ENCODE measurements at regions not wholly inside any gene's neighbourhood (a gene's known extent, or its start where the extent isn't known, plus 50 kb on each side); places are given as distances from the start of the nearest gene placed in this dataset.

DNA sequence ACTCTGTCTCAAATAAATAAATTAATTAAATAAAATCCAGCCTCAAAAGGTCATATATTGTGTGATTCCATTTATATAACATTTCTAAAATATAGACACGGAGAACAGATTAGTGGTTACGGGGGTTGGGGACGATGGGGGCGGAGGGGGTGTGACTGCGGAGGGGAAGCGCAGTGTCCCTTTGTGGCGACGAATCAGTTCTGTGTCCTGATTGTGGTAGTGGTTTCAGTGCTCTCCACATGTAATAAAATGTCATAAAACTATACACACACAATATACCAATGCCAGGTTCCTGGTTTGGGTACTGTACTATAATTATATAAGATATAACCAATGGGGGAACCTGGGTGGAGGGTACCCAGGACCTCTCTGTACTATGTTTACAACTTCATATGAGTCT is 186.4 kb downstream of the ANAPC1 start:
- DNase-seq (no peak), ATAC-seq (ENCODE audit: low read depth) (no peak)
- H3K36me3 ChIP-seq (ENCODE audit: control insufficient read depth, insufficient read depth, low read length): no peaks in the 10 kb centered on the region
- no peak overlapping the region for H2AK9ac ChIP-seq (replicated peaks; ENCODE audit: low read depth, low read length, poor library complexity)
- TF ChIP-seq NFE2L2 (IDR thresholded peaks at IDR 0.05; ENCODE audit: low read depth, low read length): no peak
- TF ChIP-seq FOS (IDR thresholded peaks at IDR 0.05; ENCODE audit: low read depth, low read length): no peak
- TF ChIP-seq, protein P1, sequence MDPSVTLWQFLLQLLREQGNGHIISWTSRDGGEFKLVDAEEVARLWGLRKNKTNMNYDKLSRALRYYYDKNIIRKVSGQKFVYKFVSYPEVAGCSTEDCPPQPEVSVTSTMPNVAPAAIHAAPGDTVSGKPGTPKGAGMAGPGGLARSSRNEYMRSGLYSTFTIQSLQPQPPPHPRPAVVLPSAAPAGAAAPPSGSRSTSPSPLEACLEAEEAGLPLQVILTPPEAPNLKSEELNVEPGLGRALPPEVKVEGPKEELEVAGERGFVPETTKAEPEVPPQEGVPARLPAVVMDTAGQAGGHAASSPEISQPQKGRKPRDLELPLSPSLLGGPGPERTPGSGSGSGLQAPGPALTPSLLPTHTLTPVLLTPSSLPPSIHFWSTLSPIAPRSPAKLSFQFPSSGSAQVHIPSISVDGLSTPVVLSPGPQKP (IDR thresholded peaks at IDR 0.05; ENCODE audit: borderline replicate concordance, low read depth, low read length): no peak
- no peak for TF ChIP-seq RCOR1 (IDR thresholded peaks at IDR 0.05; ENCODE audit: insufficient replicate concordance, low read length)
- no peak for TF ChIP-seq SMC3 (IDR thresholded peaks at IDR 0.05; ENCODE audit: low read depth, low read length)
- TF ChIP-seq POLR2A (IDR thresholded peaks at IDR 0.05; ENCODE audit: low read depth, low read length): no peak
- TF ChIP-seq RAD21 (IDR thresholded peaks at IDR 0.05; ENCODE audit: low read length): no peak
- TF ChIP-seq MAFK (IDR thresholded peaks at IDR 0.05; ENCODE audit: low read depth, low read length): no peak
- TF ChIP-seq CEBPB (IDR thresholded peaks at IDR 0.05; ENCODE audit: low read depth, low read length): no peak
- no peak for TF ChIP-seq BHLHE40 (IDR thresholded peaks at IDR 0.05; ENCODE audit: low read depth, low read length)
- TF ChIP-seq, protein P2, sequence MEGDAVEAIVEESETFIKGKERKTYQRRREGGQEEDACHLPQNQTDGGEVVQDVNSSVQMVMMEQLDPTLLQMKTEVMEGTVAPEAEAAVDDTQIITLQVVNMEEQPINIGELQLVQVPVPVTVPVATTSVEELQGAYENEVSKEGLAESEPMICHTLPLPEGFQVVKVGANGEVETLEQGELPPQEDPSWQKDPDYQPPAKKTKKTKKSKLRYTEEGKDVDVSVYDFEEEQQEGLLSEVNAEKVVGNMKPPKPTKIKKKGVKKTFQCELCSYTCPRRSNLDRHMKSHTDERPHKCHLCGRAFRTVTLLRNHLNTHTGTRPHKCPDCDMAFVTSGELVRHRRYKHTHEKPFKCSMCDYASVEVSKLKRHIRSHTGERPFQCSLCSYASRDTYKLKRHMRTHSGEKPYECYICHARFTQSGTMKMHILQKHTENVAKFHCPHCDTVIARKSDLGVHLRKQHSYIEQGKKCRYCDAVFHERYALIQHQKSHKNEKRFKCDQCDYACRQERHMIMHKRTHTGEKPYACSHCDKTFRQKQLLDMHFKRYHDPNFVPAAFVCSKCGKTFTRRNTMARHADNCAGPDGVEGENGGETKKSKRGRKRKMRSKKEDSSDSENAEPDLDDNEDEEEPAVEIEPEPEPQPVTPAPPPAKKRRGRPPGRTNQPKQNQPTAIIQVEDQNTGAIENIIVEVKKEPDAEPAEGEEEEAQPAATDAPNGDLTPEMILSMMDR (conservative IDR thresholded peaks at IDR 0.05; ENCODE audit: low read depth, low read length): no peak
- TF ChIP-seq MAZ (IDR thresholded peaks at IDR 0.05; ENCODE audit: borderline replicate concordance, low read depth, low read length): no peak
- TF ChIP-seq RFX5 (IDR thresholded peaks at IDR 0.05; ENCODE audit: low read depth, low read length): no peak
- TF ChIP-seq, protein P3, sequence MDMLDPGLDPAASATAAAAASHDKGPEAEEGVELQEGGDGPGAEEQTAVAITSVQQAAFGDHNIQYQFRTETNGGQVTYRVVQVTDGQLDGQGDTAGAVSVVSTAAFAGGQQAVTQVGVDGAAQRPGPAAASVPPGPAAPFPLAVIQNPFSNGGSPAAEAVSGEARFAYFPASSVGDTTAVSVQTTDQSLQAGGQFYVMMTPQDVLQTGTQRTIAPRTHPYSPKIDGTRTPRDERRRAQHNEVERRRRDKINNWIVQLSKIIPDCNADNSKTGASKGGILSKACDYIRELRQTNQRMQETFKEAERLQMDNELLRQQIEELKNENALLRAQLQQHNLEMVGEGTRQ (IDR thresholded peaks at IDR 0.05; ENCODE audit: low read depth, low read length): no peak
- no peak for TF ChIP-seq MXI1 (IDR thresholded peaks at IDR 0.05; ENCODE audit: borderline replicate concordance, low read depth, low read length)
- TF ChIP-seq CHD1 (IDR thresholded peaks at IDR 0.05; ENCODE audit: low read depth, low read length): no peak
- H3K9ac ChIP-seq (ENCODE audit: low read depth, low read length): no peak overlapping the region
- H2BK120ac ChIP-seq (ENCODE audit: low read depth, low read length): no peak overlapping the region
- H3K18ac ChIP-seq (ENCODE audit: low read depth, low read length): no peak overlapping the region
- no peak overlapping the region for H2BK5ac ChIP-seq (ENCODE audit: low read depth, low read length, poor library complexity, severe bottlenecking)
- H2AK5ac ChIP-seq (ENCODE audit: low read depth, low read length): peak overlapping the region; percentile 59; the same call in 1 of the 2 replicates
- H3K4ac ChIP-seq (ENCODE audit: low read depth, low read length): peak overlapping the region; percentile 43; the same call in 1 of the 2 replicates
- dilution Hi-C loops (cut with HindIII; ENCODE audit: low sequenced_read_pairs, unreplicated experiment) (no loop called here), intact Hi-C loops (cut with micrococcal nuclease) (no loop called here), in situ Hi-C loops (cut with MboI; ENCODE audit: low sequenced_read_pairs) (no loop called here)
- H4K8ac ChIP-seq (ENCODE audit: low read depth in 2 of 2, low read length in 2 of 2): no peak overlapping the region
- H3K9me1 ChIP-seq (ENCODE audit: insufficient read depth, low read length): peaks cover 7% of the 10 kb centered on the region
- no peak overlapping the region for H3K27ac ChIP-seq (ENCODE audit: insufficient read depth, low read length)
- H3K56ac ChIP-seq (ENCODE audit: extremely low read depth, insufficient read depth, low read length): no peak overlapping the region
- no TSS peak for BruUV-seq (replicated peaks)
- H2BK20ac ChIP-seq (ENCODE audit: low read depth, low read length): no peak overlapping the region
- H3K23ac ChIP-seq (ENCODE audit: low read depth, low read length): no peak overlapping the region
- no peaks in the 10 kb centered on the region; the same call in 1 of the 2 replicates for H4K20me1 ChIP-seq (ENCODE audit: insufficient read depth, low read length)
- no peak overlapping the region for H2AFZ ChIP-seq (replicated peaks; ENCODE audit: low read length, poor library complexity)
- H3K79me1 ChIP-seq (ENCODE audit: low read depth in 1 of 2, low read length in 2 of 2): peaks cover 0 to 3% of the 10 kb centered on the region in 2 experiments; a peak in 1 of 4 replicates
- no CpG with 5 or more reads among the region's 8 CpGs for WGBS, 2 experiments (ENCODE audit: extremely low coverage in 2 of 2, insufficient read length in 1 of 2)
- H3K4me1 ChIP-seq (ENCODE audit: control insufficient read depth, insufficient read depth, low read length): peaks cover 6% of the 10 kb centered on the region
- H4K91ac ChIP-seq (ENCODE audit: insufficient read depth, low read depth, low read length): no peak overlapping the region
- no peaks in the 10 kb centered on the region for H3K27me3 ChIP-seq (ENCODE audit: control insufficient read depth, insufficient read depth, low read length)
- POLR2A ChIA-PET (ENCODE audit: unreplicated experiment): no interaction called here
- no peak overlapping the region for H4K5ac ChIP-seq (ENCODE audit: low read depth, low read length)
- H3K4me3 ChIP-seq (ENCODE audit: insufficient read depth, low read depth, low read length): no peak overlapping the region
- H3K4me2 ChIP-seq (ENCODE audit: low read depth, low read length): no peak overlapping the region
- H2BK15ac ChIP-seq (ENCODE audit: low read depth, low read length): no peak overlapping the region
- peaks cover 5% of the 10 kb centered on the region for H3K9me3 ChIP-seq (ENCODE audit: control insufficient read depth, insufficient read depth, low read length)
- no peak overlapping the region for H3K14ac ChIP-seq (replicated peaks; ENCODE audit: low read depth, low read length)
- CTCF ChIA-PET: no interaction called here
